H4 (cell line): ENCODE measurements at regions not wholly inside any gene's neighbourhood (a gene's known extent, or its start where the extent isn't known, plus 50 kb on each side); places are given as distances from the start of the nearest gene placed in this dataset.

Experiments used
- DNase-seq: peaks from one replicate; pipeline ENCODE4 v3.0.0-alpha.2; 2015; ENCODE audit warnings: low spot score

DNA sequence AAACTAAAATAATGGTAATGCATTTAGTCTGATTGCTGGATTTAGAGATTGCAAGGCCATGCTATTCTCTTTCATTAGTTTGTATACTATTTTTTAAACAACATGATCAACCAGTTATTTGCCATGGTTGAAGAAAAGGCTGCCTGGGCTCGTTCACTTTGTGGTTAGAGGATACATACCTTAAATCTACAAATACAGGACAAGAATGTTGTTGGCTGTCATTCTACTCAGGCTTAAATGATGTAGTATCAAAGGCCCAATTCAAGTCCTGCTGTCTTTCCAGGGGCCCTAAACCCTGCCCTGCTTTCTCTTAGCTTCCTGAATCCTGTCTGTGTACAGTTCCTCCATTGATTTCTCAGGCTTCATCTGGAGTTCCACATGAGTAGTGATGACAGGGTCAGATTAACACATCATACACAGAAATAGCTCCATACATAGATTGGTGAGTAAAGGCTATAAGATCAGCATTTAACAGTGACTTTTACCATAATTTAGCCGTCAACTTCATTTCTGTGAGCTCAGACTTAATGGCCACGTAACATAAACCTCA is 114.9 kb upstream of the GPRIN3 start:
- DNase-seq = no peak

DNA sequence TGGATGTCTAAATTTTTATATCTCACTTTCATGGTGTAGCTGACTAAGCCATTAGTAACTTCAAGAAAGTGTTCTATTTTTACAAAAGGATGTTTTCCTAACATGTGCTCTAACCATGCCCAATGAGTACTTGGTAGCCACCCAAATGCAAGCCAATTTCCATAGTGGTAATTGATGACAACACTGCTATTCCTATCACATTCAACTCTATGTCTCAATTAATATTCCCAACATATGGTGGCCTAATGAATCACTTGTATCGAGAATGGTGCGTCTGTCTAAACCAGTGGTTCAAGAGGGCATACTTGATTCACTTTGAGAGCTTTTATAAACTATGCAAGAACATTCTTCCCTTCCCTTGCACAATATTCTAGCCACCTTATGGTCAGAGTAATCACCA is 112.9 kb upstream of the GPRIN3 start:
- DNase-seq = no peak

- DNase-seq = no peak
Observed at GRCh38 chr4:89419111-89419695, 111.6 kb upstream of the GPRIN3 start.

DNA sequence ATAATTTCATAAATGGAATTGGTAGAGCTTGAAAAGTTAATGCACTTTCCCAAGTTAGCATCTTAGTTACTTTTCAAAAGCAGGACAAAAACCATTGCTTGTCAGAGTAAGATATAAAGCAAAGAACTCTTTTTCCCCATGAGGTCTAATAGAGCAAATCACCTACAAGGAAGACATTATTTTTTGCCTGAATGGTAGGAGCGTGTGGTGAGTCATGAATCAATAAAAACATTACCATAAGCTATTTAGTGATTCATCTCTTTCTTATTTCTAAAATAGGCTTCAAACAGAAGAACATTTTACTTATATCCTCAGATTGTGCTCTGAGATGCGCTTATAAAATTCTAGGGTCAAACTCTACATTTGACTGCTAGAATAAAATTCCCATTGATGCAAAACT is 109.4 kb upstream of the GPRIN3 start:
- no peak for DNase-seq

- no peak for DNase-seq
Observed at GRCh38 chr4:89413518-89413917, 105.9 kb upstream of the GPRIN3 start.

GRCh38 chr4:89411539-89412309 is 104.1 kb upstream of the GPRIN3 start:
- DNase-seq = no peak

DNA sequence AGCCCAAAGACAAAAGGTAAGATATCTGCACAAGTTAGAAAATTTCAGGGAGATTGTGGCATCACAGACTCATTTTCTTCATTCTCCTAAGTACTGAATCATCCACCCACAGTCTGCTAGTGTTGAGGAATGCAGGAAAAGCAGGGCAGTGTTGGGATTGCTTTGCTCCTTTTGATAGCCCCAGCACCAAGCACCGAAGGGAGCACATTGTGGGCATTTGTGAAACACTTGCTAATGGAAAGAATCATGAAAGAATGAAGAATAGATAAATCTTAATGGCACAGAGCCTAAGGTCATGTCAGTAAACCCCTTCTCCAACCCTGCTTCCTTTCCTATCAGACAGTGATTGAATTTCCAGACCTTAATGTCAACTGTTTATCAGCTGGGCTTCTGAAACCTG is 103.1 kb upstream of the GPRIN3 start:
- DNase-seq = no peak

DNA sequence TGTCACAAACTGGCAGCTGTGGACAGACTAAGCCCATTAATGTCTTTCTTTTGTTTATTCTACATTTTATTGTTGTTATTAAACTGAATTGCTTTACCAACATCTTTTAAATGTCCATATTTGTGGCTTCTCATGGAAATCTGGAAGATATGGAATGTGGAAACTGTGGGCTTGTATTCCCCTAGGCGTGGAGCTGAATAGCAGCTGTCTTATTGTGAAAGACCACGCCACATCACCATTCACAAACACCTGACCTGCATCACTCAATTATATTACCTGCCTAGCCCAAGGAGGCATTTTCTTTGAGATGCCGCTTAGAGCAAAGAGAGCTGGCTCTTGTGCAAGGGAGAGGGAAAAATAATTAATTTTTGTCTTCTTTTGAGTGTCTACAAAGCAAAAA is 96.9 kb upstream of the GPRIN3 start:
- DNase-seq = no peak

DNA sequence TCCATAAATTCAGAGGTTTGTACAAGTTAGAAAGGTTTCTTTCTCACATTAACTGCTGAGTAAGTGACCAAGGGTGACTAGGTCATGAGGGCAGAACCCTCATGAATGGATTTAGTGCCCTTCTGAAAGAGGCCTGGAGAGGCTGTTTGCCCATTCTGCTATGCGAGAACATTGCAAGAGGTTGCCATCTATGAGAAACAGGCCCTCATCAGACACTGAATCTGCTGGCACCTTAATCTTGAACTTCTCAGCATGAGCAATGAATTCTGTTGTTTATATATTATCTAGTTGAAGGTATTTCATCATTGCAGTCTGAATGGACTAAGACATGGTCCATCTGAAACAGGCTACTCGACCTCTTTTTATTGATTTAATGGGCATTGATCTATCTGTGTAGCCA is 96.2 kb upstream of the GPRIN3 start:
- DNase-seq = no peak

DNA sequence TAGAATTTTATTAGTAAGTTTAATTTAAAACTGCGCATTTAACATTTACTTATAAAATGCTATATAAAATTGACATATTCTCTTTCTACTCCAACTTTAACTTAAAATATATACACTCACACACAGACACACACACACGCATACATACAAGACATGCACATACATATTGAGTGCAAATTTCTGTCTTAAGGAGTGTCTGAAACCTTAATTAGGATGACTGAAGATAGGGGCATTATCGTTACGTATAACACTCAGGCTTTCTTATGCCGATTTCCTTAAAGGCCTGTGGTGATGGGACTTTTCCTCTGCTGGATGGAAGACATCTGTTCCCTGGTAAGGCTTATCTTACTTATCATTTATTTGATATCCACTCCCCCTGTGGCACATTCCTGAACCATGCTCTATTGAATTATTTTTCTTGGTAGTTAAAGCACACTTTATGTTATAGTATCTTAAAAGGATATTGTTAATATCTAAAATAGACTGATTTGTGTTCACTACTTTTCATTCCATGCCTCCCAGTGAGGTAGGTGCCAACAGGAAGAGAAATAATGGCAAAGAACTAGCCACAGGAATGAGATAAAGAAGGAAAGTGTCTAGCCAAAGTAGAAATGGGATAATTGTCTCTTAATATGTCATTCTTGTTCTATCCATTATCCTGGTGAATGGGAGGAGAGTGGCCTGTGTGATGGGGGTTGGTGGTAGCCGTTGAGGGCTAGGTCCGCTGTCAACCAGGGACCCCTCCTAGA is 92.9 kb upstream of the GPRIN3 start:
- no peak for DNase-seq

- DNase-seq = no peak
Observed at GRCh38 chr4:89398644-89399043, 91.0 kb upstream of the GPRIN3 start.

GRCh38 chr4:89398146-89398545 is 90.5 kb upstream of the GPRIN3 start:
- DNase-seq = no peak

DNA sequence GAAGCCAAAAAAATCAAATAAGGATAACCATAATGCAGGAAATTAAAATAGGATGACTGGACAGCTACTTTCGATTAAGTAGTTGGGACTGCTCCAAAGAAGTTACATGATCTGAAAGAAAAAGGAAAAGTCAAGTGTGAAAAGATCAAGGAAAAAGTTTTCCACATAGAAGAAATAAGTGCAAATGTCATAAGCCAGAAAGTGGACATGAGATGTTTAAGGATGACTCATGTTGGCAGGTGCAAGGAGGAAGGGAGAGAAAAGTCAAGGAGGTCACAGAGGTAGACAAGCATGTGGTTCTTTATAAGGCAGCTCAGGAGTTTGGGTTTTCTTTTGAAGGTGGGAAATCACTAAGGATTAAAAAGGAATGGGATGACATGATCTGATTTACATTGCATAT is 89.8 kb upstream of the GPRIN3 start:
- DNase-seq = no peak

DNA sequence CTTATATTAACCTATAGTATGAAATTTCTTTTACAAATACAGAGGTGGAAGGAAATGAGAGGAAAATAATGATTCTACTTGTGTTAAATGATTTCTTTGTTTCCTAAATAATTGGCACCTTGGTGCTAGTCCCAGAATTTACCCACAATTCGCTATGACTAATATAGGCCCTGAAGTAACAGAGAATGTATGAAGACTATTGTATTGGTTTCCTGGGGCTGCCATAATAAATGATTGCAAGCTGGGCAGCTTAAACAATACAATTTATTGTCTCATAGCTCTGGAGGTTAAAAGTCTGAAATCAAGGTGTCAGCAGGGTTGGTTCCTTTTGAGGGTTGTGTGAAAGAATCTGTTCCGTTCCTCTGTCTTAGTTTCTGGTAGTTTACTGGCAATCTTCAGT is 74.8 kb upstream of the GPRIN3 start:
- no peak for DNase-seq

GRCh38 chr4:89380980-89381379 is 73.4 kb upstream of the GPRIN3 start:
- no peak for DNase-seq

GRCh38 chr4:89379511-89380044 is 72.0 kb upstream of the GPRIN3 start:
- no peak for DNase-seq

- DNase-seq = no peak
Observed at GRCh38 chr4:89373394-89373793, 65.8 kb upstream of the GPRIN3 start.

DNA sequence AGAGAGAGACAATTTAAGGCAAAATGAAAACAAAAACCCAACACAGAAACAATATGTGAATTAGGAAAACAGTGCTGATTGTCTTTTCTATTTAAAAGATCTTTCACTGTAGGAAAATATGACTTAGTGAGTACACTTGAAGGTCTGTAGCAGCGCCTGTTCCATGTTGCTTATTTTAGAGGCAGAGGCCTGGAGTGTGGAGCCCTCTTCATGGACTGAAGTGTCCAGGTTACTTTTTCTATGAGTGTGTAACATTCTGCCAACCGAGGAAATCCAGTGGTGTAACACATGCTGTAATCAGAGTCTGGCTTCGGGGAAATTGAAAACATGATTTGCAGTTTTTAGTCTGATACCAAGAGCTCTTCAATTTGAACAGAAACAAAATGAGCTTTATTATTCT is 64.0 kb upstream of the GPRIN3 start:
- DNase-seq = no peak

- no peak for DNase-seq
Observed at GRCh38 chr4:89369581-89369980, 62.0 kb upstream of the GPRIN3 start.

- no peak for DNase-seq
Observed at GRCh38 chr4:89368861-89369260, 61.3 kb upstream of the GPRIN3 start.

- no peak for DNase-seq
Observed at GRCh38 chr4:89365776-89366175, 58.2 kb upstream of the GPRIN3 start.

- DNase-seq = no peak
Observed at GRCh38 chr4:89365375-89365774, 57.8 kb upstream of the GPRIN3 start.

- no peak for DNase-seq
Observed at GRCh38 chr4:89364541-89364940, 56.9 kb upstream of the GPRIN3 start.
